GM23248 (cell line): ENCODE measurements at regions not wholly inside any gene's neighbourhood (a gene's known extent, or its start where the extent isn't known, plus 50 kb on each side); places are given as distances from the start of the nearest gene placed in this dataset.

Source experiments
- EZH2 ChIP-seq: fragments of 200-600 bp; sonication (generic); IDR thresholded peaks from 2 replicates; pipeline ENCODE4 v1.6.1; 2018; ENCODE audit warnings: antibody characterized with exemption, mild to moderate bottlenecking; ENCODE audit not compliant: insufficient read depth, poor library complexity, severe bottlenecking
- EZH2phosphoT487 ChIP-seq: fragments of 200-600 bp; sonication (generic); IDR thresholded peaks from 2 replicates; pipeline ENCODE4 v1.6.1; 2018; ENCODE audit warnings: antibody characterized with exemption, moderate library complexity, mild to moderate bottlenecking, low read depth; ENCODE audit not compliant: insufficient read depth

- no peak for TF ChIP-seq EZH2
- TF ChIP-seq EZH2phosphoT487: no peak
These were observed 241.8 kb upstream of the ATP2B1 start for GRCh38 chr12:89950421-89950820.
